ENCODE measurements at regions not wholly inside any gene's neighbourhood (a gene's known extent, or its start where the extent isn't known, plus 50 kb on each side); places are given as distances from the start of the nearest gene placed in this dataset.
"Not testable (repeated sequence)": the region's sequence is repeated elsewhere in the genome, so short reads cannot be mapped to it uniquely, and the experiment has no call there.

DNA sequence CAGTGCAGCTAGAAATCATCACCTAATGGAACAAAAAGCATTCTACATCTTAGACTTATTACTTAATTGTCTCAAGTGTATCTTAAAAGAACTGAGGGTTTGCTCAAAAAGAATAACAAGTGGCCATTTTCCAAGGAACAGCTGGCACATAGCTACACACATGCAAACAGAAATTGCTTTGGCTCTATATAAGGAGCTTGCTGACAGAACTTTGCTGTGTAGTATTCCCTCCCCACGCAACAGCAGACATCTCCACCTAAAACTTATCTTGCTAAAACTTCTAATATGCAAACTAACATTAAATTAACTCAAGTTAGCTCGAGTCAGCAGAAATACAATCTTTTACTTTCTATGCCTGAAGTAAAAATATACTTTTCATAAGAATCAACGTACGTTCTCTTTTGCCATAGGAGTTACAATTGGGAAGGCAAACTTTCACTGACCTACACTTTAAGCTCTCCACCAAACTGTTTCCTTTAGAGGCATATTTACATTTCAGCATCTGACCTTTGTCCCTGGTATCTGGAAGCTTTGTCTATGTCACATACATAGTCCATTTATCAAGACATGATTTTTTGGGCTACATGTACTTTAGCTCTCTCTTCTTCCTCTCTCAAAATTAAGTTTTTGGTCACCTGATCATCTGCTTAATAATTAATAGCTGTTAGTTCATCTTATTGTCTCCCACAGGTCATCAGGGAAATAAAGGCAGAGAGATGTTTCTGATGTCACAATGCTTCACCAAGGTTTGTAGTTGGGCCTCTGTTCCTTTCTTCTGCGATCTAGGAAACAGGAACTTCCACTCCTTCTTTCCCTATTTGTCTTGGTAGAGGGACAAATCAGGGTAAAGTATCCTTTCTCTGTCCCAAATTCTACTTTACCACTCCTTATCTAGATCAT, 163.4 kb upstream of the AGTR1 start:
- no peak for DNase-seq

DNA sequence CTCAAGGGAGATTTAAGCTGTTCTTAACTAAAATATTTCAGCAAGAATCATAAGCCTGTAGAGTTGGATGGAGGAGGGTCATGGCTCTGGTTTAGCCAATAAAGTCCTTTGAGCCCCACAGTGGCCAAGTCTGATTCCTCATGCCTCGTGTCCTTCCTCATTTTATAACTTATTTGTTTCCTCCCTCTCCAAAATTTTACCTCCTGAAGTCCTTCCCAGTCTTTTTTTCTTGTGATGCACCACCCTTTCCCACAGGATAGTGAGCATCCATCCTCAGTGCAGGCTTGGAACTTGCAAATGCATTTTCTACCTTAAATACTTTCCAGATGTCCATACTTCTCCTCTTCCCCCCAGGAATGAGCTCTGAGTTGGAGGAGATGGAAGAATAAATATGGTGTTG, 162.7 kb upstream of the AGTR1 start:
- DNase-seq = no peak

DNA sequence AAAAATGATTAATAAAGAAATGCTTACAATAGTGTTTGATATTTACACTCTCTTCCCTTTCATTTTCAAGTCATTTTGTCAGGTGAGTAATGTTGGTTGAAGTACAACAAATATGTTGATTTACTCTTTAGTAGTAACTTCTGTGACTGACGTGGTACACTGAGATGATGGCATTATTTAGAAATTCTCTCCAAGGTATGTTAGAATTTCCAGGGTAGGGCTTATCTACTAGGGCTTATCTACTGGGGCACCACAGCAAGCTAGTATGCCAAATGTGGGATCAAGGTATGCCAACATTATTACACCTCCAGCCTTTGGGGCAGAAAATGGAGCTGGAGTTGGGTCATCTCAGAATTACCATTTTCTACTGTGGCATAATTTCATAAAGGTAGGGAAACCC, 157.4 kb upstream of the AGTR1 start:
- DNase-seq = no peak

DNA sequence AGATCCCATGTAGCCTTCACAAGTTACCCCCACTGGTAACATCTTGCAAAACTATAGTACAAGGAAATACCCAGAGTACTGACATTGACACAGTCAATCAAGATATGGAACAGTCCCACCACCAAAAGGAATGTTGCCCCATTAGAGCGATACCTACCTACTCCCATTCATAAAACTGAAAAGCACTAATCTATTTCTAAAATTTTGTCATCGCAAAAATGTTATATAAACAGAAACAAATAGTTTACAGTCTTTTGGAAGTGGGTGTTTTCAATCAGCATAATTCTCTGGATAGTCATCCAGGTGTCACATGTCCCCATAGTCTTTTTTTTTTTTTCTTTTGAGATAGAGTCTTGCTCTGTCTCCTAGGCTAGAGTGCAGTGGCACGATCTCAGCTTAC, 156.9 kb upstream of the AGTR1 start:
- no peak for DNase-seq

DNA sequence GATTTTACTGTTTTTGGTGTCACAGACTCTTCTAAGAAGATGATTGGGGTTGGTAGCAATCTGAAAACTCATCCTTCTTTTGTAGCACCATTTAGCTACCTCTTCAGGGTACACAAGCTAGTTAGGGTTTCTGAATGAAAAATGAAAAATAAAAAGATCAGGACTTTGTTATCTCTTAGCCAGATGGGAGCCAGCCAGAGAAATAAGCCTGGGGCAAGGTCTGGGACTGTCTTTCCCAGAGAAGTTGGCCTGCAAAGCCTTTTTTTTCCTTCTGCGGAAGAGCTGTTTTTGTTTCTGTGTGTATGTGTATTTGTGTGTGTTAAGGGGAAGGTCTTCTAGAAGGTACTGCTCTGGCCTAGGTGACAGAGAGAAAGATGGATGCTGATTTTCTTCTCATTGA, 150.7 kb upstream of the AGTR1 start:
- no peak for DNase-seq

DNA sequence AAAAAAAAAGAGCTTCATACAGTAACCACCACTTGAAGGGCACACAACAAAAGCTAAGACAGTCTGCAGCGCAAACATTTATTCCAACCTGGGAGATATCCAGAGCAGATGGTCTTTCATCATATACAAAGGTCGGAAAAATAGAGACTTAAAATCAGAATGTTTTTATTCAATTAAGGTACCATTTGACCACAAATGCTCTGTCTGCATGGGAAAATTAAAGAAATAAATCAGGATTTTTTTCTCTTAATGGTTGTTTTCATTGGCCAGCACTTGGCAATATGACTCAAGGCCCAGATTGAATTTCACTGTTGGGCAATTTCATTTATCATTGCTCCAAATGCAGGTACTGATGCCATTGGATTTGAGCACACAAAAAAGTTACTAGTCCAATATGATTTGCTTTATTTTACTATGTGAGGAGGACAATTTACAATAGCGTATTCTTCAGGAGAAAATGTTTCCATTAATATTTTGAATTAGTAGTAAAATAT, 145.9 kb upstream of the AGTR1 start:
- DNase-seq = no peak

DNA sequence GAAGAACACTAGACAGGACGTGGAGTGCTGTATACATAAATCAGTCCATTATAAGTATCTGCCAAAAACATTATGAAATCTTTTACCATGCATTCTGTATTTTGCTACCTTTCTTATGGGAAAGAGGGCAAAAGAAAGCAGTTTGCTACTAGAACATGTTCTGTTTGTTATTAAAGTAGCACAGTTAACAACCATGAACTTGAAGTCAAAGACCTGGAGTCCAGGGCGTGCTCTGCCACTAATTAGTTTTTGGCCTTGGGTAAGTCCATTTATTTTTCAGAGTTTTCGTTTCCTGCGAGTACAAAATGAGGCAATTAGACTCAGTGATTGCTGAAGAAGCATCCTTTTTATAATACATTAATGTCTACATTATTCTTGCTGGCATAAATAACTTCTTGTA, 143.3 kb upstream of the AGTR1 start:
- DNase-seq = no peak

DNA sequence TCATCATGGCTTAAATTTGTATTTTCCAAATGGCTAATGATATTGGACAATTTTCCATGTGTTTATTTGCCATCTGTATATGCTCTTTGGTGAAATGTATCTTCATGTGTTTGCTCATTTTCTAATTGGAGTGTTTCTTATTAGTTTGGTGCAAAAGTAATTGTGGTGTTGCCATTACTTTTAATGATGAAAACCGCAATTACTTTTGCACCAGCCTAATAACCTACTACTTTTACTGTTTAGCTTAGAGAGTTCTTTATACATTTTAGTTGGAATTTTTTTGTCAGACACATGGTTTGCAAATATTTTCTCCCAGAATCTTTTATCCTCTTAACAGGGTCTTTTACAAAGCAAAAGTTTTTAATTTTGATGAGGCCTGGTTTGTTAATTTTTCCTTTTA, 141.0 kb upstream of the AGTR1 start:
- DNase-seq = no peak

DNA sequence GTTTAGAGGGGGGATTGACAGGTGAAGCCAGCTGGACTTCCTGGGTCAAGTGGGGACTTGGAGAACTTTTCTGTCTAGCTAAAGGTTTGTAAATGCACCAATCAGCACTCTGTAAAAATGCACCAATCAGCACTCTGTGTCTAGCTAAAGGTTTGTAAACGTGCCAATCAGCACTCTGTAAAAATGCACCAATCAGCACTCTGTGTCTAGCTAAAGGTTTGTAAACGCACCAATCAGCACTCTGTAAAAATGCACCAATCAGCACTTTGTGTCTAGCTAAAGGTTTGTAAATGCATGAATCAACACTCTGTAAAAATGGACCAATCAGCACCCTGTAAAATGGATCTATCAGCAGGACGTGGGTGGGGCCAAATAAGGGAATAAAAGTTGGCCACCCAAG, 120.1 kb upstream of the AGTR1 start:
- not testable (repeated sequence) for DNase-seq

DNA sequence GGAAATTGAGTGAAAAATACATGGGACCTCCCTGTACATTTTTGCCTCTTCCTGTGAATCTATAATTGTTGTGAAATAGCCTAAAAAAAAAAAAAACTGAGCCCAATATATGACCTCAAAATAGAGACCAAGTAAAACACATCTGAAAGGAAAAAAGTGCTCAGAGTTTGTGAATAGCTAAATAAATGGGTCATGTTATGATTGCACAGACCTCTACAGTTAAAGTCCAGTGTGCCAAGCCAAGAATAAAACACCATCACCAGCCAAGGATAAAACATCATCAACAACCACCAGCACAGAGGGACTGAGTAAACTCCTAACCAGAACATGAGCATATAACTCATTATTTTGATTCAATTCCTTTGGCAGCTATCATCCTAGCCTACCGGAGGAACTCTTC, 115.6 kb upstream of the AGTR1 start:
- no peak for DNase-seq

DNA sequence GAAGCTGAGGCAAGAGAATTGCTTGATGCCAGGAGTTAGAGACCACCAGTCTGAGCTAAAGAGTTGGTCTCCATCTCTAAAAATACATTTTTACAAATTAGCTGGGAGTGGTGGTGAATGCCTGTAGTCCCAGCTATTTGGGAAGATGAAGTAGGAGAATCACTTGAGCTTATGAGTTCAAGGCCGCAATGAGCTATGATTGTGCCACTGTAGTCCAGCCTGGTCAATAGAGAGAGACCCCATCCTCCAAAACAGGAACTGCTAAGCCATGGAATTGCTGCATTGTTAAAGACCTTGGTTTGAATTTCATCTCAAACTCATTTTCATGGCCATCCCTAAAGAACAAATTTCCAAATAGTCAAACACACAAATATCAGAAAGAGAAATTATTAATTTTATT, 113.9 kb upstream of the AGTR1 start:
- DNase-seq = no peak

DNA sequence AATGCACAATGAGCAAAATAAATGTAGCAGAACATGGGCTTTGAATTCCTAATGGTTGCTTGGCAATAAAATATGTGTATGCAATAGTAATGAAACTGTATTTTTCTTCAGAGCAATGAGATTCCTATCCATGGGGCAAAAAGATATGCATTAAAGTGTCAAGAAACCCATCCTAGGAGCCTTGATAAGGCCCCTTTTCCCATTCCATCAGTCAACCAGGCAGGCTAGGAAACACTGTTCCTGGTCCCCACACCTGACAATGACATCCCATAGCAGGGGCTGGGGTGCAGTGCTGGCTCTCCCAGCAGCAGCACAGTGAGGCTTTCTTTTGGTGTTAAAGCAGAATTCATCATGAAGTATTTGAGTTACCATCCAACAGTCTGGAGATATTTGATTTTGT, 113.3 kb upstream of the AGTR1 start:
- no peak for DNase-seq

DNA sequence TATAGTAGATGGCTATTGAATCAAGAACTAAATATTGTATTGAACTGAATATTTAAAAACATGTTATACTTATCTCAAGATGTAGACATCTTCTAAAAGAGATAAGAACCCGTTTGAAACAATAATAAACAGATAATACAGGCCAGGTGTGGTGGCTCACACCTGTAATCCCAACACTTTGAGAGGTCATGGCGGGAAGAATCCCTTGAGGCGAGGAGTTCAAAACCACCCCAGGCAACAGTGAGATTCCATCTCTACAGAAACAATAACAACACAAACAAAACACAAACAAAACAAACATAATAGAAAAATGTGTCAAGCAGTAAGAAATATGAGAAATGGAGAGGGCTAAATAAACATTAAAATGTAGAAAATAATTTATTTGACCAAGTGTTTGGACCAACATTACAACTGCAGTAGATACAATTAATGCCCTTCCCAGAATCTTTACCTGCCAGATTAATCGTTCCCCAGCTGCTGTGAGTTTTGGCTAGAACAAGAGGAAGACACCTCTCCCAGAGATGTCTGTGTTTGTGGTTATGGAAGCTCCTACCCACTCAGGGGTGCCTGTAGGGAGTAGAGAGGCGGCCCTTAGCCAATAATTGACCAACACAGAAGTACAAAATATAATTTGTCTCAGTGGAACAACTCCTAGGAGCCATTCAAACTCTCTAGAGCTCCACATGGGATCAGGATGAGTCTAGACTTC, 111.9 kb upstream of the AGTR1 start:
- no peak for DNase-seq

DNA sequence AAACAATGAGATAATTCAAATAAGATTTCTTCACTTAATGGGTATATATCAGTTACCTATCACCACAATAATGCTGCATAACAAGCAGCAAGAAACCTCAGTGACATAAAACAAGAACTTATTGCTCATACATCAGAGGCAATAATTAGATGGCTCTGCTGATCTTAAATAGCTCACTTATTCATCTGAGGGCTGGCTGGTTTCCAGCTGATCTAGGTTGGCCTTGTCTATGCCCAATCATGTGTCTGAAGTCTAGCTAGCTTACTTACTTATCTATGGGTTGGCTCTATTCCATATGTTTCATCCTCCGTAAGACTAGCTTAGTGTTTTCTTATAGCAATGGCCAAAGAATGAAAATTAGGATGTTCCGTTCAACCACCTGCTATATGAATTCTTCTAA, 109.4 kb upstream of the AGTR1 start:
- no peak for DNase-seq

DNA sequence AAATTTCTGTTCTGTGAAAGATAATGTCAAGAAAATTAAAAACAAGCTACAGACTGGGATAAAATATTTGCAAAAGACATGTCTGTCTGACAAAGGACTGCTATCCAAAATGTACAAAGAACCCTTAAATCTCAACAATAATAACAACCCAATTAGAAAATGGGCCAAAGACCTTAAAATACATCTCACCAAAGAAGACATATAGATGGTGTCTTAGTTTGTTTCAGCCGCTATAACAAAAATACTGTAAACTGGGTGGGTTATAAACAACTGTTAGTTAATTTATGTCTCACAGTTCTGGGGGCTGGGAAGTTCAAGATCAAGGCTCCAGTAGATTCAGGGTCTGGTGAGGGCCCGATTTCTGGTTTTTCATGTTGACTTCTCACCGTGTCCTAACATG, 106.2 kb upstream of the AGTR1 start:
- DNase-seq = no peak

DNA sequence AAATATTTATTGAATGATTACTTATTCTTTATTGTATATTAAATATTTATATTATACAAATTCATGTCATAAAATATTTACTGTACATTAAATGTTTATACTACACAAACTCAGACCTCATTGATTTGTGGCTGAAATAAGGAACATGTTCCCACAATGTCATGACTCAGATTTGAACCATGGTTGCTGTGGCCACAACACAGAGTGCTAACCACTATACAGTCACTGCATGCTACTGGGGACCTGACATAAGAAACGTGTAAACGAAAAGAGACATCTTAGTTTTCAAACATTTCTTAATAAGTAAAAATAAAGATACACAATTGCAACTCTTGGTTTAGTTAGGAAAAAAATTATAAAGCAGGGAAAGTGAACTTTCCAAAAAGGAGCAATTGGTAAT, 99.1 kb upstream of the AGTR1 start:
- no peak for DNase-seq

DNA sequence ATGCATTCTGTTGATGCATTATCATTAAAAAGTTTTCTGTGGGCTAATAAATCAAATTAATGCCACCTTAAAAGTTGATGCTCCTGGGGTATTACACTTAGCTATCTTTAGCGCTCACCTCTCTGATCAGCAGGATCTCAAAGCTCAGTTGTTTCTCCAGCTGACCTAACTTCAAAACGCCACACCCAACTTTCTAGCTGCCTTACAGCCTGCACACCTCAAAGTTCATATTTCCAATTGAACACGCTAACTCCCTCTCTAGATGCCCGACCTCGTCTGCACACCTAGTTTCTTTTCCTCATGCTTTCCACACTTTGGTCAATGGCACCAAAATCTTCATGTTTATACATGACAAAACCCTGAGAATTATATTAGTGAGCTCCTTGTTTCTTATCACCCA, 98.2 kb upstream of the AGTR1 start:
- DNase-seq = no peak

DNA sequence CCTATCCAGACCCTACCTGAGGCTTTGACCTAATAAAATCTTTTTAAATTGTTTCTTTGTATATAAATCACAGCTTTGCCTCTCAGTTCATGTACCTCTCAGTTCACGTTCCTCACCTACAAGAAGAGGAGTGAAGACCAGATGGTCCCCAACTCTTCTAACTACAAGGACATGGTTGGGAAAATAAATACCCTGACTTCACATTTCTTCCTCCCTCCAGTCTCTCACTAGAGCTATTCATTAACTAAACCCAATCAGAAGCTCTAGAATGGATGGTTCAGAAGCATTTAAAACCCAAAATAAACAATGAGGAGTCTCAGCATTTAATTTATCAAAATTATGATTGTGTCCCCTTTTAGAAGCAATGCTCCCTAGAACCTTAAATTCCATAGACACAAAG, 97.3 kb upstream of the AGTR1 start:
- DNase-seq = no peak

DNA sequence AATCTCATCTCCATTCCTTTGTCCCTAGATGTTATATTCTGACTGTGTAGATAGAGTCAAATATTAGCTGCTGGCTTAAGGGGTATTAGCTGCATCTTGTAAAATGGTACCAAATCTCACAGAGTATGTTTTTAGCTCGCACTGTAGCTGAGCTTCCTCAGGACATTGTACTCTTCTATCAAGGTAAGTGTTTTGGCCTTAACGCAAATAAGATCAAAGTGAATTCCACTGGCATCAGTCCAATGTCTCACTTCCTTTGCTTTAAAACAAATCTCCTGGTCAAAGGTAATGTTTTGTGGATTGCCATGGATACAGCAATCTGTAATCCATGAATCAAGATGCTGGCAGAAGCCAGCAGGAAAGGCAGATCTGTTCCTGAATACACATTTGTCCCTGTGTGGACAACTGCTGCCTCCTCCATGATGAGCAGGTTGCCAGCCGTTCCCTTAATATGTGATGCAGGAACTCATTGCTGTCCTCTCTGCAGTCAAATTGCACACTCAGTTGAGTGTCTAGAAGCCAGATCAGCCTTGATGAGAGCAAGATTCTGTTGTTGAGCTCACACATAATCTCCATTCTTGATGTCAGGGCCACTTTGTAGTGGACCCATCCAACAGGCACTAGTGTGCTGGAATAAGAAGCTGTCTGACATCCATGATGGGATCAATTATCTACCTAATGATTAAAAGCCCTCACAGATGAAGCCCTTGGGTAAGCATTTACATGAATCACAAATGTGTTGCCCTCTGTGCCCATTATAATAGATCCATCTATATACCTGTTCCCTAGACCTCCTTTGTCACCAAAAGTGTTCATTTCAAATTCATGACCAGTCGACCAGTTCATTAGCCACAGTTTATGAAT, 96.6 kb upstream of the AGTR1 start:
- no peak for DNase-seq

DNA sequence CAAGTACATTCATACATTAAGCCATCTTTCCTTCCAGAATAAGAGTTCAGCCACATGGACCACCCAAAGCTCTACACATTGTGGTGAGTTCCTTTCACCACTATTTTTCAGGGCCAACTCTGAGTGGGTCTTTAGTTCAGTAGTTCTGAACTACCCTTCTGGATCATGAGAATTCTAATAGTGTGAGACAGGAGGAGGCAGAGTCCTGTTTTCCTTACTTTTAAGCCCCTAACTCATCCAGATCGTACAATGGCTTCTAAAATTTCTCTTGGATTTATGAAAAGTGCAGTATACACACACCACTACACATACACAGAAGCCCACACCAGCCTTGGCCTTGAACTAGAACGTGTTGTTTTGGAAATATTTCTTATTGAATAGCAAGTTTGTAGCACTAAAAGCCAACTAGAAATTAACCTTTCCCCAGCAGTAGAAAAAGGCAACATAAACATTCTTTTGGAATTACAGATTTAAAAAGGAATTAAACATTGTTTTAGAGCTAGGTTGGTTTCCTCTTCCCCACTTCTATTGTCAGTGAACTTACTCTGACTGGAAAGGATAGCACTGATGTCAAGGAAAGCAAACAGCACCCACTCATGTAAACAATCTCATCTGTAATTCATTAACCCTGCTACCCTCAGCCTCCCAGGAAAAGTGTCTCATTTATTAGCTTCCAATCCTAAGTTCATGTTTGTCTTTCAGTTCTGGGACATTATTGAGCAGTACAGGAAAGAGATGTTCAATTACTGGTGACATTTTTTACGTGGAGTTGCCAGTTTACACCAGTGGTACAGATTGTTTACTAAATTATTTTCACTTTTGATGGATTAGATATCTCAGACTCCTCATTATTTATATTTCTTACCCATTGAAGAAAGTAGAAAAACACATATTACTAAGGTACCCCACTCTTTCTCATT, 95.7 kb upstream of the AGTR1 start:
- DNase-seq = no peak

DNA sequence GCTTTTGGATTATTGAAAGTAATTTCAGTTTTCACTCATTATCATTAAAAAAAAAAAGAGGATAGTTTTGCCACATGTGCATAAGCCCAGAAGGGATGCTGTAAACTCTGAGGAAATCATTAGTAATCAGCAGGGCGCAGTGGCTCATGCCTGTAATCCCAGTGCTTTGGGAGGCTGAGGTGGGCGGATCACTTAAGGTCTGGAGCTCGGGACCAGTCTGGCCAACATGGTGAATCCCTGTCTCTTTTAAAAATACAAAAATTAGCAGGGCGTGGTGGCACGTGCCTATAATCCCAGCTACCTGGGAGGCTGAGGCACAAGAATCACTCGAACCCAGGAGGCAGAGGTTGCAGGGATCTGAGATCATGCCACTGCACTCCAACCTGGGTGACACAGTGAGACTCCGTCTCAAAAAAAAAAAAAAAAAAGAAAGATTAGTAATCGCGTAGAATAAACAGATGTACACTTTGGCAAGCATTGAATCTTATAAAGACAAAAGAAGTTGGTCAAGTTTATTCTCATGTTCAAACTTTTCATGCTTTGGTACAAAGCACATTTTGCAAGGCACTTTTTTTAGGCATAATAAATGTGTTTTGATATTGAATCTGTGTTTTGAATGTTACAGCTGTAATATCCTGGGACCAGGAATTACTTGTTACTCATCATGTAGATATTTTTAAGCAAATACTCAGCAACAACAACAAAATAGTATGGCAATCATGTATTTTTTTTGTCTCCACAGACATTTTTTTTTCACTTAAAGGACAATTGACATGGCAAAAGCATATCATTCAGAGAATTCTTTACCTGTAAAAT, 93.2 kb upstream of the AGTR1 start:
- no peak for DNase-seq

Measured in NCI-H774 (cell line).